Stomach (tissue), 4 donors: ENCODE measurements at regions not wholly inside any gene's neighbourhood (a gene's known extent, or its start where the extent isn't known, plus 50 kb on each side); places are given as distances from the start of the nearest gene placed in this dataset.

Experiments
- CTCF ChIP-seq, 7 experiments: fragments of 450-650 bp in 4 of 7; fragments of 200-600 bp in 3 of 7; sonication (generic) in 3 of 7; IDR thresholded peaks; one replicate each; pipeline ENCODE4 v1.5.1; 2016 to 2019; ENCODE audit warnings: antibody characterized with exemption in 7 of 7, control low read depth in 2 of 7, mild to moderate bottlenecking in 1 of 7
- EP300 ChIP-seq: sonication (generic); formaldehyde crosslinking; IDR thresholded peaks from one replicate; pipeline ENCODE4 v1.6.1; 2017; ENCODE audit warnings: antibody characterized with exemption
- POLR2A ChIP-seq, 4 donors: fragments of 450-650 bp; IDR thresholded peaks; one replicate each; pipeline ENCODE4 v1.6.1; 2016; ENCODE audit warnings: antibody characterized with exemption in 4 of 4, control low read depth in 2 of 4, mild to moderate bottlenecking in 1 of 4, moderate library complexity in 1 of 4
- POLR2AphosphoS5 ChIP-seq, 3 donors: sonication (generic); formaldehyde crosslinking; IDR thresholded peaks; one replicate each; pipeline ENCODE4 v1.6.1; 2016; ENCODE audit warnings: antibody characterized with exemption in 3 of 3

- TF ChIP-seq CTCF (IDR thresholded peaks at IDR 0.05) (no peak), POLR2AphosphoS5 (IDR thresholded peaks at IDR 0.05) (no peak), POLR2A (IDR thresholded peaks at IDR 0.05) (no peak), EP300 (no peak)
Measured at GRCh38 chr7:17722798-17723197, 217.5 kb downstream of the SNX13 start.
